ENCODE measurements at regions not wholly inside any gene's neighbourhood (a gene's known extent, or its start where the extent isn't known, plus 50 kb on each side); places are given as distances from the start of the nearest gene placed in this dataset.

DNA sequence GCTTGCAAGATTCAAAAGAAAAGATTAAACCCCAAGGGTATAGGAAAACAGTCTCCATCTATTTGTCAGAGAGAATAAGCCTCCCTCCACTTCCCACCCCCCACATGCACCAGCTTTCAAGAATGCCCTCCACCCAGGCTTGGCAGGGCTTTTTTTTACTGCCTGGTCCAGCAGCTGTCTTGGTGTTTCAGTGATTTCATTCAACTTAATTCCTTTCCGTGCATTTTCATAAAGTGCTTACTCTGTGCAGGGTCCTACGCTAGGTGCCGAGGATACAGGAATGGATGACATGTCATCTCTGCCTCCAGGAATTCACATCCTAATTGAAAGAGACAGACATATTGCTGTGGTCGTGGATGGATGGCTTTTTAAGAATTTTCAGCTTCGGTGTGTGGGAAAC, 117.9 kb downstream of the LRATD1 start:
- H3K4me3 ChIP-seq (ENCODE audit: low read length in 2 of 2): no peak overlapping the region

GRCh38 chr2:14751581-14751980, 119.1 kb downstream of the LRATD1 start:
- peaks cover 0 to 3% of the 10 kb centered on the region in 2 donors for H3K9me3 ChIP-seq (ENCODE audit: control insufficient read depth in 2 of 2, low read length in 2 of 2)

More for the DNA sequence above, 117.9 kb downstream of the LRATD1 start:
- Histone ChIP-seq H3K4me1 (ENCODE audit: control insufficient read depth, insufficient read depth, low read length) (no peaks in the 10 kb centered on the region), H3K36me3 (ENCODE audit: control insufficient read depth in 2 of 2, insufficient read depth in 2 of 2, low read length in 2 of 2) (no peaks in the 10 kb centered on the region), H3K27ac (ENCODE audit: low read length) (no peak overlapping the region), H3K27me3 (ENCODE audit: control insufficient read depth in 1 of 2, insufficient read depth in 2 of 2, low read length in 2 of 2) (no peaks in the 10 kb centered on the region), H3K9me3 (ENCODE audit: control insufficient read depth in 2 of 2, low read length in 2 of 2) (peaks cover 0 to 3% of the 10 kb centered on the region in 2 donors), H3K9ac (ENCODE audit: low read length in 2 of 2) (no peak overlapping the region)

DNA sequence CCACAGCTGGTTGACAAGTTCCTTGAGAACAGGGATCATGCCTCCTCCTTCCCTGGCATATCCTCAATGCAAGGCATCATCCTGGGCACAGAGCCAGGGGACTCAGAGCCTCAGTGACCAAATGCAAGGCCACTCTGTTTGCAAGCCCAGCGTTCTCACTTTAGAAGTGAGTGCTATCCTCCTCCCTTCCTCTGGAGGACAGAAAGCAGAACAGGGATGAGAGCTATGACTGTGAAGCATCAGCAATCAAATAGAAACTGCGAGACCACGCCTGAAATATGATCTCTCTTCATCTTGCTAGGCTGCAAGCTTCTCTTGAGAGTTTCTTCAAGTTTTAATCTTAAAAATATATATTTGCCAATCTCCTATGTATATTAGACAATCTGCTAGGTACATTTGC, 119.8 kb downstream of the LRATD1 start:
- no peak overlapping the region for H3K9ac ChIP-seq (ENCODE audit: low read length in 2 of 2)
- no peak overlapping the region for H3K27ac ChIP-seq (ENCODE audit: low read length)
- H3K4me1 ChIP-seq (ENCODE audit: control insufficient read depth, insufficient read depth, low read length): no peaks in the 10 kb centered on the region
- H3K9me3 ChIP-seq (ENCODE audit: control insufficient read depth in 2 of 2, low read length in 2 of 2): peaks cover 0 to 3% of the 10 kb centered on the region in 2 donors
- no peak overlapping the region for H3K4me3 ChIP-seq (ENCODE audit: low read length in 2 of 2)
- H3K27me3 ChIP-seq (ENCODE audit: control insufficient read depth in 1 of 2, insufficient read depth in 2 of 2, low read length in 2 of 2): no peaks in the 10 kb centered on the region
- H3K36me3 ChIP-seq (ENCODE audit: control insufficient read depth in 2 of 2, insufficient read depth in 2 of 2, low read length in 2 of 2): no peaks in the 10 kb centered on the region

More at GRCh38 chr2:14751581-14751980, 119.1 kb downstream of the LRATD1 start:
- Histone ChIP-seq H3K36me3 (ENCODE audit: control insufficient read depth in 2 of 2, insufficient read depth in 2 of 2, low read length in 2 of 2) (no peaks in the 10 kb centered on the region), H3K27ac (ENCODE audit: low read length) (no peak overlapping the region), H3K27me3 (ENCODE audit: control insufficient read depth in 1 of 2, insufficient read depth in 2 of 2, low read length in 2 of 2) (no peaks in the 10 kb centered on the region), H3K4me1 (ENCODE audit: control insufficient read depth, insufficient read depth, low read length) (no peaks in the 10 kb centered on the region), H3K9ac (ENCODE audit: low read length in 2 of 2) (no peak overlapping the region), H3K4me3 (ENCODE audit: low read length in 2 of 2) (no peak overlapping the region)

- H3K27me3 ChIP-seq (ENCODE audit: control insufficient read depth in 1 of 2, insufficient read depth in 2 of 2, low read length in 2 of 2): no peaks in the 10 kb centered on the region
- no peak overlapping the region for H3K4me3 ChIP-seq (ENCODE audit: low read length in 2 of 2)
- no peaks in the 10 kb centered on the region for H3K36me3 ChIP-seq (ENCODE audit: control insufficient read depth in 2 of 2, insufficient read depth in 2 of 2, low read length in 2 of 2)
- no peak overlapping the region for H3K27ac ChIP-seq (ENCODE audit: low read length)
- H3K9me3 ChIP-seq (ENCODE audit: control insufficient read depth in 2 of 2, low read length in 2 of 2): no peaks in the 10 kb centered on the region
- no peaks in the 10 kb centered on the region for H3K4me1 ChIP-seq (ENCODE audit: control insufficient read depth, insufficient read depth, low read length)
- no peak overlapping the region for H3K9ac ChIP-seq (ENCODE audit: low read length in 2 of 2)
Measured at GRCh38 chr2:14756122-14756541, 123.6 kb downstream of the LRATD1 start.

- Histone ChIP-seq H3K27ac (ENCODE audit: low read length) (no peak overlapping the region), H3K9me3 (ENCODE audit: control insufficient read depth in 2 of 2, low read length in 2 of 2) (no peaks in the 10 kb centered on the region)
Measured at GRCh38 chr2:14756981-14757657, 124.6 kb downstream of the LRATD1 start.

GRCh38 chr2:14759082-14759481, 126.6 kb downstream of the LRATD1 start:
- Histone ChIP-seq H3K27me3 (ENCODE audit: control insufficient read depth in 1 of 2, insufficient read depth in 2 of 2, low read length in 2 of 2) (no peaks in the 10 kb centered on the region), H3K27ac (ENCODE audit: low read length) (no peak overlapping the region), H3K4me3 (ENCODE audit: low read length in 2 of 2) (no peak overlapping the region), H3K36me3 (ENCODE audit: control insufficient read depth in 2 of 2, insufficient read depth in 2 of 2, low read length in 2 of 2) (no peaks in the 10 kb centered on the region), H3K4me1 (ENCODE audit: control insufficient read depth, insufficient read depth, low read length) (no peaks in the 10 kb centered on the region), H3K9ac (ENCODE audit: low read length in 2 of 2) (no peak overlapping the region), H3K9me3 (ENCODE audit: control insufficient read depth in 2 of 2, low read length in 2 of 2) (no peaks in the 10 kb centered on the region)

More at GRCh38 chr2:14756981-14757657, 124.6 kb downstream of the LRATD1 start:
- Histone ChIP-seq H3K27me3 (ENCODE audit: control insufficient read depth in 1 of 2, insufficient read depth in 2 of 2, low read length in 2 of 2) (no peaks in the 10 kb centered on the region), H3K4me3 (ENCODE audit: low read length in 2 of 2) (no peak overlapping the region), H3K4me1 (ENCODE audit: control insufficient read depth, insufficient read depth, low read length) (no peaks in the 10 kb centered on the region), H3K9ac (ENCODE audit: low read length in 2 of 2) (no peak overlapping the region), H3K36me3 (ENCODE audit: control insufficient read depth in 2 of 2, insufficient read depth in 2 of 2, low read length in 2 of 2) (no peaks in the 10 kb centered on the region)

DNA sequence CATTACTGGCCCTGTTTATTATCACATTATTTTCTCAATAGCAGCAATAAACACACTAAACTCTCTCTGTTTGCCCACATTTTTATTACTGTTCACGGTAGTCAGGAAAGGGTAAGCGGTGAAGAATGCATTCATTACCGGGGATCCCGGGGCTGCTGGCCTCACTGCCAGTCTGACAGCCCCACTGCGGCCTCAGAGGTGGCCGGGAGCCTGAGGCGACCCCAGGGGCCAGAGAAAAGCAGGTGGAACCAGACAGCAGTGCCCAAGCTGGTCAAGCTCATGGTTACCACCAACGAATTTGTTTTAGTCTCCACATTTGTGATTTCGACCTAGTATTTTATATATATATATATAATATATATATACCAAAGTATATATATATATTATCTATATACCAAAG, 127.7 kb downstream of the LRATD1 start:
- Histone ChIP-seq H3K27me3 (ENCODE audit: control insufficient read depth in 1 of 2, insufficient read depth in 2 of 2, low read length in 2 of 2) (no peaks in the 10 kb centered on the region), H3K4me1 (ENCODE audit: control insufficient read depth, insufficient read depth, low read length) (no peaks in the 10 kb centered on the region), H3K9me3 (ENCODE audit: control insufficient read depth in 2 of 2, low read length in 2 of 2) (no peaks in the 10 kb centered on the region), H3K36me3 (ENCODE audit: control insufficient read depth in 2 of 2, insufficient read depth in 2 of 2, low read length in 2 of 2) (no peaks in the 10 kb centered on the region), H3K4me3 (ENCODE audit: low read length in 2 of 2) (no peak overlapping the region), H3K9ac (ENCODE audit: low read length in 2 of 2) (no peak overlapping the region), H3K27ac (ENCODE audit: low read length) (no peak overlapping the region)

- no peaks in the 10 kb centered on the region for H3K27me3 ChIP-seq (ENCODE audit: control insufficient read depth in 1 of 2, insufficient read depth in 2 of 2, low read length in 2 of 2)
- H3K9me3 ChIP-seq (ENCODE audit: control insufficient read depth in 2 of 2, low read length in 2 of 2): no peaks in the 10 kb centered on the region
- no peaks in the 10 kb centered on the region for H3K36me3 ChIP-seq (ENCODE audit: control insufficient read depth in 2 of 2, insufficient read depth in 2 of 2, low read length in 2 of 2)
- H3K27ac ChIP-seq (ENCODE audit: low read length): no peak overlapping the region
- no peaks in the 10 kb centered on the region for H3K4me1 ChIP-seq (ENCODE audit: control insufficient read depth, insufficient read depth, low read length)
- H3K4me3 ChIP-seq (ENCODE audit: low read length in 2 of 2): no peak overlapping the region
- no peak overlapping the region for H3K9ac ChIP-seq (ENCODE audit: low read length in 2 of 2)
Measured at GRCh38 chr2:14761118-14761517, 128.6 kb downstream of the LRATD1 start.

DNA sequence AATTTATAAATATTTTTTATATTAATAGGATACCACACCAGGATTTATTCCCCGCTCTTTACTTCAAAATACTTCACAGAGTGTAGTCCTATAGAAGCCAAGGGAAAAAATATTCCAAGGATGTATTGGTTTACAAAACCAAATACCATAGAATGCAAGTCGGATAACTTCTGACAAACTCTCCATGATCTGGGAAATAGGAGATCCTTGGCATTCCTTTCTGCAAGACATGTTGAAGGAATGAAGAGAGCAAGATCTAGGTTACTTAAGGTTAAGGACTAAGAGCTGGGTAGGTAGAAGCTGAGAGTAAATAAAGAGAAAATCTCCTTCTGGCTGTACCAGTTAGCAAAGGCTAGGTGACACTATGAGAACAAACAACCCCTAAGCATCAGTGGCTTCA, 141.2 kb downstream of the LRATD1 start:
- Histone ChIP-seq H3K9ac (ENCODE audit: low read length in 2 of 2) (no peak overlapping the region), H3K27me3 (ENCODE audit: control insufficient read depth in 1 of 2, insufficient read depth in 2 of 2, low read length in 2 of 2) (no peaks in the 10 kb centered on the region), H3K36me3 (ENCODE audit: control insufficient read depth in 2 of 2, insufficient read depth in 2 of 2, low read length in 2 of 2) (no peaks in the 10 kb centered on the region), H3K27ac (ENCODE audit: low read length) (no peak overlapping the region), H3K4me3 (ENCODE audit: low read length in 2 of 2) (no peak overlapping the region), H3K9me3 (ENCODE audit: control insufficient read depth in 2 of 2, low read length in 2 of 2) (no peaks in the 10 kb centered on the region), H3K4me1 (ENCODE audit: control insufficient read depth, insufficient read depth, low read length) (no peaks in the 10 kb centered on the region)

DNA sequence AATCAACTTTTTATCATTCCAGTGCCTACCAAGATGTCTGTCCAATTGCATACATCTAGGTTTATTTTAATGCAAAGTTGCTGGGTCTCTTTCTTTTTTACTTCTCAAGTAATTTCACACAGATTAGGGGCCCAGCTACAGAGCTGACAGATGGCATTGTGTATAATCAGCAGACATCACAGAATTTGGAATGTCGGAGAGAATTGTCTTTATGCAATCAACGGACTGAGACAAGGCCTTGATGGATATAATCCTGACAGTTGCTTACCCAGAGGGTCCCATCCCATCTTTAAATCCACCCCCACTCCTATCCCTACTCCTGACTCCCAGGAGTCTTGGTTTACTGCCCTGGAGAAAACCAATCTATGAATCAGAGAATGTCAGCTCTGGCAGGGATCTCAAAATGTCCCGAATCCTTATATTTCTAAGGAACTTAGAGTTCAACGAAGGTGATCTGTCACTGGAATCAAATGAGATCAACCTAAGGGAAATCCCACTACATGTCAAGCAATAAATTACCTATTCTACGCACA, 142.0 kb downstream of the LRATD1 start:
- Histone ChIP-seq H3K4me3 (ENCODE audit: low read length in 2 of 2) (no peak overlapping the region), H3K4me1 (ENCODE audit: control insufficient read depth, insufficient read depth, low read length) (no peaks in the 10 kb centered on the region), H3K9me3 (ENCODE audit: control insufficient read depth in 2 of 2, low read length in 2 of 2) (no peaks in the 10 kb centered on the region), H3K36me3 (ENCODE audit: control insufficient read depth in 2 of 2, insufficient read depth in 2 of 2, low read length in 2 of 2) (no peaks in the 10 kb centered on the region), H3K27me3 (ENCODE audit: control insufficient read depth in 1 of 2, insufficient read depth in 2 of 2, low read length in 2 of 2) (no peaks in the 10 kb centered on the region), H3K9ac (ENCODE audit: low read length in 2 of 2) (no peak overlapping the region), H3K27ac (ENCODE audit: low read length) (no peak overlapping the region)

- Histone ChIP-seq H3K4me1 (ENCODE audit: control insufficient read depth, insufficient read depth, low read length) (no peaks in the 10 kb centered on the region), H3K27me3 (ENCODE audit: control insufficient read depth in 1 of 2, insufficient read depth in 2 of 2, low read length in 2 of 2) (no peaks in the 10 kb centered on the region), H3K9me3 (ENCODE audit: control insufficient read depth in 2 of 2, low read length in 2 of 2) (no peaks in the 10 kb centered on the region), H3K36me3 (ENCODE audit: control insufficient read depth in 2 of 2, insufficient read depth in 2 of 2, low read length in 2 of 2) (no peaks in the 10 kb centered on the region), H3K9ac (ENCODE audit: low read length in 2 of 2) (no peak overlapping the region), H3K4me3 (ENCODE audit: low read length in 2 of 2) (no peak overlapping the region), H3K27ac (ENCODE audit: low read length) (no peak overlapping the region)
Measured at GRCh38 chr2:14776216-14776615, 143.7 kb downstream of the LRATD1 start.
